ENCODE measurements at regions not wholly inside any gene's neighbourhood (a gene's known extent, or its start where the extent isn't known, plus 50 kb on each side); places are given as distances from the start of the nearest gene placed in this dataset.

DNA sequence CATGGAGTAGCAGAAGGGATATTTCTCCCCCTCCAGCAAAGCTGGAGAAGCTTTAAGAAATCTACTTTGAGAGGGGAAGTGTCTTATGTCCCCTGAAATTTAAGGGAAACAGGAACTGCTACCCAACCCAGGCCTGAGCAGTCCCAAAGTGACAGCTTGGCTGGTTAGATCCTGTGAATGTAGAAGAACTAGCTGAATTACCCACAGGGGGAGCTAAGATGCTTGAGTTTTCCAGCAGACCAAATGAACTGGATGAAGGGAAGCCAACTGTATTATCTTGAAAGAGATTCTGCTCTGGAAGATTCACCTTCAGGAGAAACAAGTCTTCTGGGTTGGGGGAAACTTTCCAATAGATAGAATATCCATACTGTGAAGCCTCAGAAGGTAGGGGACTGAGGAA, 303.3 kb upstream of the MMS22L start:
- DNase-seq (ENCODE audit: low spot score): no peak

DNA sequence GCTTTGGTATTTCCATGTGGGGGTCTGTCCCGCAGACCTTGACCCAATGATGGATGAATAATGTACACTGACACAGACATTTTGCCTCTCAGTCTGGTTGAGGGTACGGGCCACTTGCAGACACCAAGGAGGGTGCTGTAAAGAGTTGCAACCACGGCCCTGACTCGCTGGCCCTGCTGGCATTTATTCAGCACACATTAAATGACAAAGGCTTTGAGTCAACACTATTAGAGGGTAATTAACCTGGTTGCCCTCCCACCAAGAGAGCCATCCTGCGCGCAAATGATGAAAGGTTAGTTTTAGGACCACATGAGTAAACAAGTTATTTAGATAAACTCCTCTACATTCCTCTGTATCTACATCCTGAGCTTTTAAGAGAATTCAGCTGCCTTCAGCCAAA, 308.9 kb upstream of the MMS22L start:
- no peak for DNase-seq (ENCODE audit: low spot score)

DNA sequence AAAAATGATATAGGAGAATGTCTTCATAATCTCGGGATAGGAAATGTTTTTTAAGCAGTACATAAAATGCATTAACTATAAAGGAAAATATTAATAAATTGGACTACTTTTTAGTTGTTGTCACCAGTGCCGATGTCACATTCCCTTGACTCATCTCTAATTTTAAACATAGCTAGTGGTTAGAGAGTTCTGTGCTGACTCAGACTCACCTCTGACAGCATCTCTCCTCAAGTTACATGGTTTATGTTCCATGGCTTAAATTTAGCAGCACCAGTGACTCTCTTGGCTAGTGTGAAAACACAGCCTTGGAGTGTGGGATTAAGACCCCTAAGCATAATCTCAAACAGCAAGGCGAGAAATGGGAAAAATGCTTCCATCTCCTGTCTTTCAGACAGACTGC, 311.8 kb upstream of the MMS22L start:
- no peak for DNase-seq (ENCODE audit: low spot score)

DNA sequence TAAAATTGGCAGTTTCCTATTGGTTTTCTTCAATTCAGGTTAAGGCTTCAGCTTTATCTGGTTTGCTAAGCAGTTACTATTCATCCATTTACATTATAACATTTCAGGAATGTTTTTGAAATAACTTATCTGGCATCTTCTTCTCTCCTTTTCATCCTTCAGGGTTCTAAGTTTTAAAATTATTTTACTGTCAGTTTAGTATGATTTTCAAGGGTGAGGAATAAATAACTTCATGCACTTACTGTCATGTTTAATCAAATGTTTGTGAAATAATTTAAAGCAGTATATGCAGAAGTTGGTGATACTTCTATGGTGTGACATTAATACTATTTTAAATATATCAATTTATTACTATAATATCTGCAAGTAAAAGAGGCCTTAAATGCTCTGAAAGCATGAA, 338.1 kb upstream of the MMS22L start:
- no peak for DNase-seq (ENCODE audit: low spot score)

DNA sequence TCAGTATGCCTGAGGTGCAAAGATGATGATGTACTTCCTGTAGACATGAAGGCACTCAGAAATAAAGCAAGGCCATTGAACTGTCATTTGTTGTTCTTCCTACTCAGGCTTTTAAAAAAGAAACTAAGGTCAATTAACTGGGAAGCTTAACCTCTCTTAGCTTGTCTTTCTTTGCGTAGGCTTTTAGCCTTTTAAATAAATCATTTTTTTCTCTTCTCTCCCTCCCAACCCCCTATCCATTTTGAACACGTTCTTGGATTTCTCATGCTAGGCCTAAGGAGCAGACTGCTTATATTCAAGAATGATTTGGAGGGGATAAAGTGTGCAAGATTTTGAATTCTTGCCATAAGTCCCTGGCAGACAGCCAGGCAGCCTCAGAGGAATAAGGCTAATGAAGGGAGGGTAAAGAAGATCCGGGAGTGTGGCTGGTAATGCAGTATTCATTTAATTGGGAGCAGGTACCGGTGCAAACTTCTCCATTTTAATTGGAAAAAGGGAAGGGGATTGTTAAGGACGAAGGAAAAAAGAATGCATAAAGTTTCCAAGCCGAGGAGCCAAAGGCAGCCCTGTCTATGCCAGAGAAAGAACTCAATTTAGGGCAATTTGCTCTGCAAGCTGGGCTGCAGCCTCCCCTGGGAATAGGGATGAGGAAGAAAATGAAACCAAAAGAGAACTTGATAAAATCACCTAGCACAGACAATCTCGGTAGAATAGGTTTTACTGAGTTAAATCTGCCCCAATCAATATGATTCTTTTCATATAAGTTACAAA, 343.8 kb upstream of the MMS22L start:
- DNase-seq (ENCODE audit: low spot score): no peak

DNA sequence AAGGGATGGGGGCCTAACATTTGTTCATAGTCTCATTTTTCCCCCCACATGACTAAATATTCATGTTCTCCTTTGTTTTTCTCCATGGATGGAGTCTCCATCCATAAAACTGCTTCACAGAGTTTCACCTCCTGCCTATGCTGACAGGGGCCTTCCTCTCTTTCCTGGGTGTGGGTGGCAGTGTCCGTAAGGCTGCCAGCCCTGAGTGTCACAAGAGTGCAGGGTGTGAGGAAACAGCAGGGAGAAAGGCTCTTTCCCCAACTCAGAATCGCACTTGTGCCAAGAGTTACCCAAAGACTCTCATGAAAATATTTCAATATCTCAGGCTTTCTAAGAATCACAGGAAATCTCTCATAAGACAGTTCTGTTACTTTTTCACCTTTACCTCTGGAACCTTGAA, 346.2 kb upstream of the MMS22L start:
- DNase-seq (ENCODE audit: low spot score): no peak

DNA sequence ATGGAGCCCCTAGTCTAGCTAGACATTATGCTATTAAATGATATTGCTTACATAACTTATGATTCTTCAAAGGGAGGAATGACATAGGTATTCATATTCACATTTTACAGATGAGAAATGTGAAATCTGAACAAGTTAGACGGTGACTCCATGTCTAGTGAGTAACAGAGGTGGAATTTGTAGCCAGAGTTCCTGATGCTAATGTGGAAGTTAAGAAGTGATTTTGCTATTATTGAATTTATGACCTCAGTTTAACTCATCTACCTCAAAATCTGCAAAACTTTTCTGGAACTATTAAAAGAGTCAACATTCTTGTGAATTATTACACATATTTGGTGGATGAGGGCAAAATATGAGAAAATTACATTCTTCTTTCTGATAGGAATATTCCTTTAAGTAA, 347.6 kb upstream of the MMS22L start:
- DNase-seq (ENCODE audit: low spot score): no peak

DNA sequence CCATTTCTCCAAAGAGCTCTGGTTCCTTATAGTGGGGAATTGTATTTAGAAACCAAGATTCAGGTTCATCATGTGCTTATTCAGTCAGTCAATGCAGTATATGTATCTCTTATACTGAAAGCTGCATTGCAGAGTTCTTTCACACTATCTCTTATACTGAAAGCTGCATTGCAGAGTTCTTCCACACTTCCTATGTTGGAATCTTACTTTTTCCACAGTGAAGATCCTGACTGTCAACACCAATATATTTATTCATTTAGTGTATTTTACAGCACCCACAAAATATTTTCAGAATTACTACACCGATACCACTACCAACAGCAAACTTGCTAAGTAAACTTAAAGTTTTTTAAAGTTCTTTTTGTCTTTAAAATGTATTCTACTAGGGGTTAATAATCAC, 349.3 kb upstream of the MMS22L start:
- no peak for DNase-seq (ENCODE audit: low spot score)

DNA sequence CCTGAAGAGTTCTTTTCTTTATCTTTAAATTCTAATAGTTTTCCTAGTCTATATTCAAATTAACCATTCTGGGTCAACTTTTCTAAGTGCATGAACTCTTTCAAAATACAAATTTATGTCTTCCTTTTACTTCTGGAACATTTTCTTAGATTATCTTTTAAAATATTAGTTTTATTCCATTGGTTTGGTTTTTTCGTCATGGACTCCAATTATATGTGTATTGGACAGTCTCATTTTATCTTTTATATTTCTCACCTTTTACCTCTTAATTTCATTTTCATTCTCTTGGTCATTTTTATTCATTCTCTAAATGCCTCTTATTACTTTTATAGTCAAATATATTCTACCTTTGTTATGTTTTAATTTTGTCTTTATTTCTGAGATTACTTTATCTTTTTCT, 356.7 kb upstream of the MMS22L start:
- no peak for DNase-seq (ENCODE audit: low spot score)

DNA sequence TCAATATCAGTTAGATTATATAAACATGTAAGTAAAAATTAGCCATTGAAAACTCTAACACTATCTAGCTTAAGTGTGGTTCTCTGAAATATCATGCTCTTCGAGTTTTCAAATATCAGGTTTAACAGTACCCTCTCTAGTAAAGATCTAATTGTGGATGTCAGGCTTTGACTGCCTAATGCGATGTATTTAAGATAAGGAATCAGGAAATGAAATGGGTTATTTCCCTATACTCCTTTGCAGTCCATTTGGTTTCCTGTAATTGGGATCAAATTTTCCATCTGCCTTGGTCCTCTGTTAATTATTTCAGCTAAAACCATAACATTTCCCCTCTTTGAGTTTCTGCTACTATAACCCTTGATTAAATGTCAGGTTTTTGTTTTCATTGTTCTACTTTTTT, 361.3 kb upstream of the MMS22L start:
- DNase-seq (ENCODE audit: low spot score): no peak

DNA sequence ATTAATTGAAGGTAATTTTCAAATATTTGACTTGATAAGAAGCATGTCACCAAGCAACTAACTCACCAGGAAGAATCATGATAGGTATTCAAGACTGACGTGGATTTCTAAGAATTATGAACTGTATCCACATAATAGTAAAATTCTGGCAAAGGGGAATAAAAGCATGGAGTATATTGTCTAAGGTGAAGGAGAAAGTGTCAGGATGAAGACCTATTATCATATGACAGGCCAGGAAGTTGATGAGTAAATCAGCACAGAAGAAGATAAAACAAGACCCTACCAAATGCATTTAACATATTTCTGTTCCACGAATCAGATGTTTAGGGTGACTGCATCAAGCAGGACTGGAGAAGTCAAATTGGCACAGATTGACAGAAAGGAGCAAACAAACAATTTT, 362.7 kb upstream of the MMS22L start:
- DNase-seq (ENCODE audit: low spot score): no peak

DNA sequence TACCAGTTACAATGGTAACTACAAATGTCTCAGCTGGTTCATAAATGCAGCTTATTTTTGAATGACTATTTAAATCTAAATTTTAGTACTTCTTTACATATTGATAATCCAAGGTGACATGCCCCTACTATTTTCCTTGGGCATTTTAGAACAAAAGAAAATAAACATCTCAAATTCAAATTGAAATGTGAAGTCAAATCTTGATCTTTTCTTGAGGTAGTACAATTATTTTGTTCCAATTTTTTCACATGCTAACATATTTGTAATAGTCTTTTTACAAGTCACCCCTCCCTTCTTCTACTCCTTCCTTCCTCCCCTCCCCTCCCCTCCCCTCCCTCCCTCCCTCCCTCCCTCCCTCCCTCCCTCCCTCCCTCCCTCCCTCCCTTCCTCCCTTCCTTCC, 370.1 kb upstream of the MMS22L start:
- no peak for DNase-seq (ENCODE audit: low spot score)

DNA sequence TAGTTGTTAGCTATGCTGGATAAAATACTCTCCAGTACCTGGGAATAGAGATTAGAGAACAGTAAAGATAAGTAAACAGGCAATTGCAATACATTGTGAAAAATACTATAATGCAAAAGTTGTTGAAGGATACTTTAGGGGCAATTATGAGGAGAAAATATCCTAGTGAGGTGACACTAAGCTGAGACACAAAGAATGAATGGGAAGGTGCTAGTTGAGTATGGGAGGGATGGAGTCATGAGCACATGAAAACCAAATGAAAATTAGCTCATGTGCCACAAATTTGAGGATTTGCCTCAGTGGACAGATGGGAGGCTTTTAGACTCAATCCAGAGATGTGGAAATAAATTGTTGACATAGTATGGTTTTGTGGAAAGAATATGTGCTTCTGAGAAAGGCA, 370.5 kb upstream of the MMS22L start:
- DNase-seq (ENCODE audit: low spot score): no peak

DNA sequence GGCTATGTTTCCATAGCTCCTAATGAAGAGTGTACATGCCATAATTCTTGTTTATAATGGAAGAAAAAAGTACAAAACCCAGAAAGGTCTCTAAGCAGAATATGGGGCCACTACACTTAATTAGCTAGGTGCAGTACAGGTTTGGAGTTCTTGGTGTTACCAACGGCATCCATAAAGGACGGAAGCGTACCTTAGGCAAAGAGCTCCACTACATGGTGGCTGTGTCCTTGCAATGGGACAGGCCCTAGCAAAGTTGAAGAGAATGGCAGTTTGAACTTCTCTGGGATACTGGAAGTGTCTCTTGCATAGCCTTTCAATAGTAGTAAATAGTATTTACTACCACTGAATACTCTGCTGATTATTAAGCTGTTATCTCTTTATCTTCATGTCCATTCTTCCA, 371.7 kb upstream of the MMS22L start:
- DNase-seq (ENCODE audit: low spot score): no peak

DNA sequence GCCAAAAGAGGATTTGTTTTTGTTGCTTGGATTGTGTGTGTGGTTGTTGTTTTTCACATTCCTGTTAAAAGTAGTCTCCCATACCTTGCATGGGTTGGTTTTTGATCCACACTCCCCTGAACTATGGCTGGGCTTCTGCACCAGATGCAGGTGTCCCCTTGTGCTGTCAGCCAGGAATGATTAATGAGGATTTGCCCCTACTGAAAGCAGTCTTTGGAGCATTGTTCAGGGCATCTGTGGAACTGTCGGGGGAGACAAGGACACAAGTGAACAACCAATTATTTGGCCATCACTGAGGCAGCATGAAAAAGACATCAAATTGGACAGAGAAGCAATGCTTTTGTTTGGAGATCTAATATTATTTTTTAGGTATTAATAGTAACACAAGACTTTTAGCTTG, 373.2 kb upstream of the MMS22L start:
- peak; percentile 49 for DNase-seq (ENCODE audit: low spot score)

DNA sequence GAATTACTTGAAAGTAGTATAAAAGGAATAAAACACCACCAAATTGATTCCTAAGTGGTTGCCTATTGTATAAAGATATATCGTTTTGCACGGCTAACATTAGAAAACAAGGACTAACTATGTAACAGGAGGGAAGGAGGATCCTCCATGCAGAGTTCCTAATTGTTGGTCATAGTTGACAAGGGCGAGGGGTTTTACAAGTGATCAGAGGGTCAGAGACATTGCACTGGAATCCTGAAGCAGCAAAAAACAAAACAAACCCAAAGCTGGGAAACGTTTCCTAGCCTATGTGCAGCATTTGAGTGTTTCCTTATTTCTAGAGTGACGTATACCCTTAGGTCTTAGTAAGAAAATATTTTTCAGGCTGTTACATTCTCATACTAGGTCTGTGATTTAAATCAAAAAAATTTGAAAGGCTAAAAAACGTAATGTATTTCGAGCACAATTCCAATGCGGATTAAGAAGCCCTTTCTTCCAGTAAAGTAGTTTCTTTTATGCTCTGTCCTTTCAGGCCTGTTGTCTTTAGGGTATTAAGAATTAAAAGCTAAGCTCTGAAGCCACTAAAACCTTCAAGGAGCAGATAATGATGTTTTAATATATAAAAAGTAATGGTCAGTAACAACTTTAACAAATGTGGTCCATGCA, 373.8 kb upstream of the MMS22L start:
- DNase-seq (ENCODE audit: low spot score): no peak

DNA sequence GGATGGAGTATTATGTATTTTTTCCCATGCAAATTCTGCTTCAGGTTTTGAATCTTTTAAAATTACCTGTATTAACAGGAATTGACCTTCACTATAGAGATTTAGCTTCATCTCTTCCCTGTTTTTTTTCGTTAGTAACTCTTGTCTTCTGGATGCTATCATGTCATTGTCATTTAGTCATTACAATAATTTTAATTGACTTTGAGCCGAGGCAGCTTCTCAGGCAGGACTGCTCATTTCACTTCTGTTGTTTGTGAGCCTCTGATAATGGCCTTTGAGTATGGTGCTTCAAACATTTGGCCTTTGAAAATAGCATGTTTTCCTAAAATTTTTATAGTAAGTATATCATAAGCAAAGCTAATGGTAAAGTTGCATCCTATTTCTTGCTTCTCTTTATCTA, 375.1 kb upstream of the MMS22L start:
- DNase-seq (ENCODE audit: low spot score): no peak

DNA sequence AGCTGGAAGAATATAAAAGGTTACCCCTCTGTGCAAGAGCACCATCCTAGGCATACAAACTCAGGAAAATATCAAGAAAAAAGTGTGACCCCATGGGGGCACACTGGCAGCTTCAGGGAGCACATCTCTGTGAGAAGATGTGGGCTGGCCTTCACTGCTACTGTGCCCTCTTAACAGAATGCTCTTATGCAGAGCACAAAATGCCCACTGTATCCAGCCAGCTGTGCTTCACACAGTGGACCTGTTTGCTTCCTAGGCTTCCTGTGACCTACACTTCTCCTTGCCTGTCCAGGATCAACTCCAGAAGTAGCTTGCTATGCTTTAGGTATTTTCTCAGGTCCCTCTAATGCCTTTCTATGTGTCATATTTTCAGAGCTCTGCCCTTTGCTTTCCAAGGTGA, 380.2 kb upstream of the MMS22L start:
- DNase-seq (ENCODE audit: low spot score): no peak

DNA sequence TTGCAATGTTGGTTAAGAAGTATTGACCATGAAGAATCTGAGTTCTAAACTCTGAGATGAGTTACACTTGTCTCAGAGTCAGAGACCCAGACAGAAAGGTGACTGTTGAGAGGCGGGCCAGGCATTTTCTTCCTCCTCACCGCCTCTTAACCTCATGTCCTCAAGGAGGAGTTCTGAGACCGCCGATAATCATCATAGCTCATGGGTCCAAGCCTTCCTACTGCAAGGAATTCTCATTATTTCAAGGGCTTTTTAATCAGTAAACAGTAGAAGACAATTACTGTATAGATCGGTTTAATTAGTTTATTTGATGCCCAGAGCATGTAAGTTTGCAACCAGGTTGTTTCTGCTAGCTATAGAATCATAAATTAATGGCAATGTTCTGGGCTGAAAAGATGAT, 382.4 kb upstream of the MMS22L start:
- no peak for DNase-seq (ENCODE audit: low spot score)

DNA sequence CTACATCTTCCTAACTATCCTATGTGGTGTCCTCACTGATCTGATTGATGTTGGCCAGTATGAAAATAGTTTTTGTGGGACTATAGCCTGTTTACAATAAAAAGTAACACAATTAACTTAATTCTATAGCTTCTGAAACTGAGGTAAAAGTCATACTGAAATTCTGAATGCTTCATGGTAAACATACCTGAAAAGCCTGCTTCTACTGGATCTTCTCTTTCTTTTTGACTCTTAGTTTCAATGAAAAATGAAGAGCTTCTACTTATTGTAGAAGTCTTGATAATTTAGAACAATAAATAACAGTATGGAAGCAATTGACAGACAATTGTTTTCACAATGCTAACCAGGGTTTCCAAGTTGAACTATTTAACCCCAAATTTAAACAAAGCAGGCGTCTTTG, 383.9 kb upstream of the MMS22L start:
- DNase-seq (ENCODE audit: low spot score): no peak

DNA sequence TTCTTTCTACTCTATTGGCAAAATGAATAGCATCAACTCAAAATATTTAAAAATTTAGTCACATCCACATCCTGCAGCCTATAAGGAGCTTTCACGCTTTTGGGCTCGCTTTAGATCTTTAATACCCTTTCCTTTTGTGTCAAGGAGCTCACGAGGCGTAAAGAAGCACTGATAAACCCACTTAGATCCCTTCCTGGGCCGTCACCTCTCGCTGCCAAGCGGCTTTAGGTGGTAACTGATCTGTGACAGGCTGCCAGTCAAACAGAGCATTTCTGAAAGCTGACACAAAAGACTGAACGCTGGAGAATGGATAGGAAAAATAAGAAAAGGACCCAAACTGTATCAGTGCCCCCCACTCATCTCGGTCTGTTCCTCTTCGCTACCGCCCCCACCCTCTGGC, 385.7 kb upstream of the MMS22L start:
- peak; percentile 70 for DNase-seq (ENCODE audit: low spot score)

DNA sequence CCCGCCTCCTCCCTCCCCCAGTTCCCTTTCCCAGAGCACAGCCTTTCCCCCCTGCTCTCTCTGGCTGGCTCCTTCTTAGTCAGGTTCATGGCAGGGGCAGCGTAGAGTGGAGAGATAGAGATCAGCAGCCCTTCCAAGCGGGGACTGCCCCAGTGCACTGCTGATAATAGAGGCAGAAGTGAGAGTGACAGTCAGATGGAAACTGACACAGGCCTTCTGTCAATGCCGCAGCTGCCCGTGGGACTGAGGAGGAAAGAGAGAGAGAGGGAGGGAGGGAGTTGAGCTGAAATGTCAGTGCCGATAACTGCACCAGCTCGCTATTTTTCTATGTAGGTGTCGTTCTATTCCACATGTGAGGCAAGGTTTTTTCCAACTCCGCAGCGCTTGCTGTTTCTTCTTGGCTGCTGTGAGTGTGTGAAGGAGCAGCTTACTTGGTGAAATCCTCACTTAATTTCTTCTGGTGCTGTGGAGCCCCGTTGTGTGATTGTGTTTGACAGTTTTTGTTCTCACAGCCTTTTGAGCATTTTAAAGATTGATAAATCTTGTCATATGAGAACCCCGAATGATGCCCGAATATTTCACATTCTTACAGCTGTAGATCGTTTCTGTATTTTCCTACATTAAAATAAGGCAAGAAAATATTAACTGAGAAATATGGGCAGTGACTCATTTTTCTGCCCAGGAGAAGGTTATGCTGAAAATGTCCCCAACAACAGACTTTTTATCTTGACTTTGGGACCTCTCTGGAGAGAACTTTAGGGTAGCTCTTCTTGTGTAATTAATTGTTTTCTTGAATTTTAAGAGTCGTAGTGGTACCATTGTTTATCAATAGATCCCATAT, 386.4 kb upstream of the MMS22L start:
- DNase-seq (ENCODE audit: low spot score): peak; percentile 71

DNA sequence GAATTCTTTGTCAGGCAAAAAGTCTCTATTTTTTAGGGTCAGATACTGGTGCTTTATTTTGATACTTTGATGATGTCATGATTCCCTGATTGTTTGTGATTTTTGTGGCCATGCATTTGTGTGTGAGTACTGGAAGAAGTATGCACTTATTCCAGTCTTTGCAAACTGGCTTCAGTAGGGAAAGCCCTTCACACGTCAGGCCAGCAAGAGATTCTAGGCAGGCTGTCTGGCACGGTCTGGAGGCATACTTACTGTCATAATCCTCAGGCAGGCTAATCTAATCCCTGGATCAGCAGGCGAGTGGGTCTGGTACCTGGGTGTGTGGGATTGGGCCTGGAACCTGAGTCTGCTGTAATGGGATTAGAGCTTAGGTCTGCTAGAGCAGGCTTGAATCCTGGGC, 391.8 kb upstream of the MMS22L start:
- DNase-seq (ENCODE audit: low spot score): no peak
